GM12878 (cell line): ENCODE measurements at regions not wholly inside any gene's neighbourhood (a gene's known extent, or its start where the extent isn't known, plus 50 kb on each side); places are given as distances from the start of the nearest gene placed in this dataset.

Source experiments
- ATAC-seq: fragments of 200-7000 bp; cut with Tn5 transposase; 3 replicates; pipeline ENCODE4 v1.9.1; 2020; ENCODE audit warnings: mild to moderate bottlenecking, moderate library complexity
- BruUV-seq: library from RNA; stranded (reverse); fragments of 400-500 nt; replicated peaks from 2 replicates; lab custom pipeline; 2021; lab: Mats Ljungman, UMichigan
- CTCF ChIA-PET: fragments of 300-600 bp; sonication (Branson Sonifier 250); formaldehyde crosslinking; extraction: SDS; loops from one replicate; lab custom pipeline; 2021; ENCODE audit warnings: inconsistent platforms; lab: Yijun Ruan, JAX
- POLR2A ChIA-PET: fragments of 350-600 bp; formaldehyde crosslinking; extraction: SDS; loops from one replicate; lab custom pipeline; 2021; ENCODE audit warnings: inconsistent platforms; lab: Charles Lee
- RAD21 ChIA-PET: fragments of 300-600 bp; sonication (Branson Sonifier 250); formaldehyde crosslinking; loops from one replicate; lab custom pipeline; 2023; ENCODE audit warnings: antibody characterized with exemption; ENCODE audit not compliant: unreplicated experiment; lab: Charles Lee
- SMC1A ChIA-PET: fragments of 300-600 bp; sonication (Branson Sonifier 250); formaldehyde crosslinking; loops from one replicate; lab custom pipeline; 2023; ENCODE audit not compliant: unreplicated experiment, uncharacterized antibody; lab: Charles Lee
- DNase-seq: peaks from one replicate; pipeline ENCODE4 v3.0.0-alpha.2; 2011; ENCODE audit warnings: low read depth, low spot score
- FAIRE-seq: peaks from 3 replicates; lab custom pipeline; 2011; peaks lifted over from hg19 to GRCh38; lab: Jason Lieb, UNC
- H2AFZ ChIP-seq: 2 replicates; pipeline ENCODE4 v1.6.0; 2011; ENCODE audit warnings: low read depth, low read length, control low read depth; ENCODE audit not compliant: control insufficient read depth
- H3K27ac ChIP-seq: 2 replicates; pipeline ENCODE4 v1.5.1; 2011; ENCODE audit warnings: control low read depth; ENCODE audit not compliant: control insufficient read depth, insufficient read depth
- H3K27me3 ChIP-seq, 2 experiments: replicated peaks in 1 of 2; 2 replicates each; pipeline versions ENCODE4 v1.6.0 to v1.6.1; 2011; ENCODE audit warnings: low read length in 1 of 2; ENCODE audit not compliant: control insufficient read depth in 2 of 2, insufficient read depth in 2 of 2
- H3K36me3 ChIP-seq, 2 experiments: 2 replicates each; pipeline ENCODE4 v1.5.1; 2011; ENCODE audit warnings: low read length in 1 of 2; ENCODE audit not compliant: control insufficient read depth in 2 of 2, insufficient read depth in 2 of 2
- H3K4me1 ChIP-seq: 2 replicates; pipeline ENCODE4 v1.6.1; 2011; ENCODE audit warnings: mild to moderate bottlenecking, low read length, moderate library complexity, mixed read lengths; ENCODE audit not compliant: control insufficient read depth, insufficient read depth
- H3K4me2 ChIP-seq: 2 replicates; pipeline ENCODE4 v1.6.0; 2011; ENCODE audit warnings: control low read depth; ENCODE audit not compliant: control insufficient read depth, insufficient read depth
- H3K4me3 ChIP-seq: fragments of 200-600 bp; sonication (generic); 2 replicates; pipeline ENCODE4 v1.5.1; 2016
- H3K79me2 ChIP-seq: 2 replicates; pipeline ENCODE4 v1.6.0; 2011; ENCODE audit warnings: low read length; ENCODE audit not compliant: control insufficient read depth, insufficient read depth
- H3K9ac ChIP-seq: 2 replicates; pipeline ENCODE4 v1.8.0; 2011; ENCODE audit warnings: low read length, control low read depth, mixed read lengths; ENCODE audit not compliant: control insufficient read depth, insufficient read depth
- H3K9me3 ChIP-seq: replicated peaks from 3 replicates; pipeline ENCODE4 v1.5.1; 2011; ENCODE audit warnings: mild to moderate bottlenecking, low read length; ENCODE audit not compliant: control insufficient read depth, insufficient read depth
- H4K20me1 ChIP-seq: 2 replicates; pipeline ENCODE4 v1.6.0; 2011; ENCODE audit not compliant: control insufficient read depth, insufficient read depth
- ATF2 ChIP-seq: IDR thresholded peaks from 2 replicates; pipeline ENCODE4 v1.6.1; 2012; ENCODE audit warnings: low read length, inconsistent platforms
- ATF3 ChIP-seq: IDR thresholded peaks from 2 replicates; pipeline ENCODE4 v1.6.1; 2011; ENCODE audit warnings: low read depth, mild to moderate bottlenecking, low read length, moderate library complexity, borderline replicate concordance; ENCODE audit errors: extremely low read depth
- BCL11A ChIP-seq: IDR thresholded peaks from 2 replicates; pipeline ENCODE4 v1.6.1; 2011; ENCODE audit warnings: low read depth, low read length
- BRCA1 ChIP-seq: IDR thresholded peaks from 2 replicates; pipeline ENCODE4 v1.6.1; 2011; ENCODE audit warnings: low read depth, low read length, improper control_type of control experiment
- EED ChIP-seq: sonication (generic); IDR thresholded peaks from 2 replicates; pipeline ENCODE4 v1.6.1; 2016; ENCODE audit warnings: antibody characterized with exemption, low read depth
- ESRRA ChIP-seq: IDR thresholded peaks from 2 replicates; pipeline ENCODE4 v1.6.1; 2012; ENCODE audit warnings: mild to moderate bottlenecking, low read length, improper control_type of control experiment
- HCFC1 ChIP-seq: fragments of 150-350 bp; IDR thresholded peaks from 2 replicates; pipeline ENCODE4 v1.6.1; 2014; ENCODE audit warnings: low read length
- KLF5 ChIP-seq: fragments of 450-650 bp; IDR thresholded peaks from 2 replicates; pipeline ENCODE4 v1.6.1; 2014; ENCODE audit warnings: mild to moderate bottlenecking; ENCODE audit not compliant: partially characterized antibody
- MEF2A ChIP-seq: IDR thresholded peaks from 2 replicates; pipeline ENCODE4 v1.6.1; 2011; ENCODE audit warnings: low read depth, mild to moderate bottlenecking, low read length, moderate library complexity; ENCODE audit not compliant: insufficient read depth
- NFYA ChIP-seq: IDR thresholded peaks from 2 replicates; pipeline ENCODE4 v1.6.1; 2011; ENCODE audit warnings: low read depth, mild to moderate bottlenecking, low read length, improper control_type of control experiment, borderline replicate concordance
- PAX5 ChIP-seq: IDR thresholded peaks from 2 replicates; pipeline ENCODE4 v1.6.1; 2011; ENCODE audit warnings: low read depth, low read length, borderline replicate concordance
- POLR2A ChIP-seq: IDR thresholded peaks from 2 replicates; pipeline ENCODE4 v1.6.1; 2011; ENCODE audit warnings: low read depth, mild to moderate bottlenecking, low read length
- SIX5 ChIP-seq: IDR thresholded peaks from 2 replicates; pipeline ENCODE4 v1.6.1; 2011; ENCODE audit warnings: mild to moderate bottlenecking, low read depth, low read length, moderate library complexity; ENCODE audit not compliant: severe bottlenecking
- SPI1 ChIP-seq: IDR thresholded peaks from 2 replicates; pipeline ENCODE4 v1.6.1; 2011; ENCODE audit warnings: low read depth, mild to moderate bottlenecking, low read length, moderate library complexity, borderline replicate concordance; ENCODE audit not compliant: insufficient read depth
- SREBF1 ChIP-seq: IDR thresholded peaks from 2 replicates; pipeline ENCODE4 v1.6.1; 2012; ENCODE audit warnings: mild to moderate bottlenecking, low read length
- SREBF2 ChIP-seq: IDR thresholded peaks from 2 replicates; pipeline ENCODE4 v1.6.1; 2012; ENCODE audit warnings: mild to moderate bottlenecking, low read length
- TBL1XR1 ChIP-seq: IDR thresholded peaks from 2 replicates; pipeline ENCODE4 v1.6.1; 2012; ENCODE audit warnings: low read depth, low read length, improper control_type of control experiment
- WGBS: methylation state at CpG from one replicate; pipeline ENCODE4 v1.1.6; 2016; ENCODE audit warnings: low lambda C conversion rate; ENCODE audit not compliant: insufficient replicate concordance, insufficient coverage; ENCODE audit errors: missing lambda C conversion rate; 5-methylcytosine and 5-hydroxymethylcytosine counted together
- in situ Hi-C: fragments of 300-500 bp; cut with MboI; formaldehyde crosslinking; loops from 9 replicates; pipeline ENCODE4 v1.14.3; 2018; ENCODE audit warnings: mixed read lengths
- intact Hi-C: fragments of 100-400 bp; cut with micrococcal nuclease; formaldehyde crosslinking; loops from one replicate; pipeline ENCODE4 v1.14.2; 2022; ENCODE audit not compliant: unreplicated experiment
- TF ChIP-seq, protein P1 (sequence below): IDR thresholded peaks from 2 replicates; pipeline ENCODE4 v1.6.1; 2011; ENCODE audit warnings: borderline replicate concordance, low read depth, mild to moderate bottlenecking, moderate library complexity, mixed read lengths, low read length; ENCODE audit not compliant: insufficient read depth; ENCODE audit errors: extremely low read length
- TF ChIP-seq, protein P2 (sequence below): IDR thresholded peaks from 2 replicates; pipeline ENCODE4 v1.6.1; 2012; ENCODE audit warnings: low read depth, low read length, improper control_type of control experiment
- TF ChIP-seq, protein P3 (sequence below): fragments of 150-350 bp; IDR thresholded peaks from 2 replicates; pipeline ENCODE4 v1.6.1; 2014; ENCODE audit warnings: mild to moderate bottlenecking, low read depth, low read length

DNA sequence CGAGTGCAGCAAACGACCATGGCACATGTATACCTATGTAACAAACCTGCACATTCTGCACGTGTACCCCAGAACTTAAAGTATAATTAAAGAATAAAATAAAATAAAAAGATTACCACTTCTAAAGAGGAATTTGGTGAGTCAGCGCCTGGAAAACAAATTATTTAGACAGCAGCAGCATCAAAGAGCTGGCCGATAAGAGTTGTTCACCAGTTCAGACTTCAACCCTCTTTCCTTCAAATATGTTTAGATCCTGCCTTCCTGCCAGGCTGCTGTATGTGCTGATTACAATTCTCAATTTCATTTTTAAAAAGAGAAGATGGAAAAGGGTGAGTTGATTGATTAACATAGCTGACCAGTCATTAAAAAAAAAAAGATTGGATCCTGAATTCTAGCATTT is 672.0 kb upstream of the NRP1 start:
- H3K4me1 ChIP-seq: no peaks in the 10 kb centered on the region
- H2AFZ ChIP-seq: no peak overlapping the region
- no peak overlapping the region for H3K4me3 ChIP-seq
- H3K9ac ChIP-seq: no peak overlapping the region
- intact Hi-C loops: no loop called here
- 29% methylated on average over 5 of the region's 5 CpGs for WGBS
- H3K4me2 ChIP-seq: no peak overlapping the region
- ChIA-PET RAD21 (interaction anchor here (0.6 kb wide), 1 partner anchor 365 kb away, joined by 3 read pairs; no protein-coding TSS in a partner anchor), CTCF (no interaction called here), POLR2A (no interaction called here), SMC1A (interaction anchor here (0.6 to 1.2 kb wide), 2 partner anchors 11 to 520 kb away, joined by 3 to 4 read pairs; no protein-coding TSS in a partner anchor)
- no peak for DNase-seq
- no peaks in the 10 kb centered on the region for H3K36me3 ChIP-seq
- FAIRE-seq: no peak
- H4K20me1 ChIP-seq: no peaks in the 10 kb centered on the region
- no peaks in the 10 kb centered on the region for H3K9me3 ChIP-seq
- ATAC-seq: no peak
- no peaks in the 10 kb centered on the region for H3K79me2 ChIP-seq
- BruUV-seq: no TSS peak
- TF ChIP-seq ESRRA: no peak
- no peak for TF ChIP-seq SREBF2
- TF ChIP-seq, protein P1, sequence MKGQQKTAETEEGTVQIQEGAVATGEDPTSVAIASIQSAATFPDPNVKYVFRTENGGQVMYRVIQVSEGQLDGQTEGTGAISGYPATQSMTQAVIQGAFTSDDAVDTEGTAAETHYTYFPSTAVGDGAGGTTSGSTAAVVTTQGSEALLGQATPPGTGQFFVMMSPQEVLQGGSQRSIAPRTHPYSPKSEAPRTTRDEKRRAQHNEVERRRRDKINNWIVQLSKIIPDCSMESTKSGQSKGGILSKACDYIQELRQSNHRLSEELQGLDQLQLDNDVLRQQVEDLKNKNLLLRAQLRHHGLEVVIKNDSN: no peak
- TF ChIP-seq ATF2: no peak
- TF ChIP-seq, protein P2, sequence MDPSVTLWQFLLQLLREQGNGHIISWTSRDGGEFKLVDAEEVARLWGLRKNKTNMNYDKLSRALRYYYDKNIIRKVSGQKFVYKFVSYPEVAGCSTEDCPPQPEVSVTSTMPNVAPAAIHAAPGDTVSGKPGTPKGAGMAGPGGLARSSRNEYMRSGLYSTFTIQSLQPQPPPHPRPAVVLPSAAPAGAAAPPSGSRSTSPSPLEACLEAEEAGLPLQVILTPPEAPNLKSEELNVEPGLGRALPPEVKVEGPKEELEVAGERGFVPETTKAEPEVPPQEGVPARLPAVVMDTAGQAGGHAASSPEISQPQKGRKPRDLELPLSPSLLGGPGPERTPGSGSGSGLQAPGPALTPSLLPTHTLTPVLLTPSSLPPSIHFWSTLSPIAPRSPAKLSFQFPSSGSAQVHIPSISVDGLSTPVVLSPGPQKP: no peak
- no peak for TF ChIP-seq BCL11A
- no peak for TF ChIP-seq NFYA
- no peak for TF ChIP-seq MEF2A
- TF ChIP-seq POLR2A: no peak
- no peak for TF ChIP-seq KLF5
- TF ChIP-seq SPI1: no peak
- TF ChIP-seq PAX5: no peak
- no peak for TF ChIP-seq SIX5
- TF ChIP-seq, protein P3, sequence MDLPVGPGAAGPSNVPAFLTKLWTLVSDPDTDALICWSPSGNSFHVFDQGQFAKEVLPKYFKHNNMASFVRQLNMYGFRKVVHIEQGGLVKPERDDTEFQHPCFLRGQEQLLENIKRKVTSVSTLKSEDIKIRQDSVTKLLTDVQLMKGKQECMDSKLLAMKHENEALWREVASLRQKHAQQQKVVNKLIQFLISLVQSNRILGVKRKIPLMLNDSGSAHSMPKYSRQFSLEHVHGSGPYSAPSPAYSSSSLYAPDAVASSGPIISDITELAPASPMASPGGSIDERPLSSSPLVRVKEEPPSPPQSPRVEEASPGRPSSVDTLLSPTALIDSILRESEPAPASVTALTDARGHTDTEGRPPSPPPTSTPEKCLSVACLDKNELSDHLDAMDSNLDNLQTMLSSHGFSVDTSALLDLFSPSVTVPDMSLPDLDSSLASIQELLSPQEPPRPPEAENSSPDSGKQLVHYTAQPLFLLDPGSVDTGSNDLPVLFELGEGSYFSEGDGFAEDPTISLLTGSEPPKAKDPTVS: no peak
- TF ChIP-seq EED: no peak
- no peak for TF ChIP-seq TBL1XR1
- no peak for TF ChIP-seq HCFC1
- TF ChIP-seq BRCA1: no peak
- no peak for TF ChIP-seq SREBF1
- TF ChIP-seq ATF3: no peak
- in situ Hi-C loops: no loop called here
- no peaks in the 10 kb centered on the region for H3K27me3 ChIP-seq
- no peak overlapping the region for H3K27ac ChIP-seq
